Right lobe of liver (tissue), 4 donors: ENCODE measurements at regions not wholly inside any gene's neighbourhood (a gene's known extent, or its start where the extent isn't known, plus 50 kb on each side); places are given as distances from the start of the nearest gene placed in this dataset.

Source experiments
- POLR2A ChIP-seq: fragments of 450-650 bp; IDR thresholded peaks from one replicate; pipeline ENCODE4 v1.6.1; 2017; ENCODE audit warnings: antibody characterized with exemption, mild to moderate bottlenecking
- TF ChIP-seq, protein P1 (sequence below), 4 donors: fragments of 200-600 bp in 3 of 4; fragments of 450-650 bp in 1 of 4; IDR thresholded peaks; one replicate each; pipeline versions ENCODE4 v1.5.1 to v1.8.0; 2016 to 2022; ENCODE audit warnings: antibody characterized with exemption in 4 of 4, mild to moderate bottlenecking in 2 of 4
- donor health status: DM: no; HTN: no; CAD: no.
- donor health status: DM: no; HTN: no; CAD: no.
- donor health status: DM: no; HTN: yes; CAD: no.

DNA sequence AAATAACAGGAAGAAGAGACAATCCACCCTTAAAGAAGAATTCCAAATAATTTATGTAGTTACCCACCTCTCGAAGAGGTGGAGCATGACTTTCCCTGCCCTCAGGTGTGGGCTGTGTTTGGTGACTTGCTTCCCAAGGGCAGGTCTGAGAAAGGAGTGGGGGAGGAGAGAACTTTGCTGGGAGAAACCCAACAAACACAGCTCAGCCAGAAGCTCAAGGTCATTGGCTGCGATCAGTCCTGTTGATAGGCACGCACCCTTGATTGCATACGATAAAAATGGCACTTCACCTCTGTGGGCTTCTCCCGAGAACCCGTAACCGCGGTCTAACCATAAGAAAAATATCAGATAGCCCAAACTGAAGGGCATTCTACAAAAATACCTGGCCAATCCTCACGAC lies 157.5 kb upstream of the ID2 start:
- TF ChIP-seq, protein P1, sequence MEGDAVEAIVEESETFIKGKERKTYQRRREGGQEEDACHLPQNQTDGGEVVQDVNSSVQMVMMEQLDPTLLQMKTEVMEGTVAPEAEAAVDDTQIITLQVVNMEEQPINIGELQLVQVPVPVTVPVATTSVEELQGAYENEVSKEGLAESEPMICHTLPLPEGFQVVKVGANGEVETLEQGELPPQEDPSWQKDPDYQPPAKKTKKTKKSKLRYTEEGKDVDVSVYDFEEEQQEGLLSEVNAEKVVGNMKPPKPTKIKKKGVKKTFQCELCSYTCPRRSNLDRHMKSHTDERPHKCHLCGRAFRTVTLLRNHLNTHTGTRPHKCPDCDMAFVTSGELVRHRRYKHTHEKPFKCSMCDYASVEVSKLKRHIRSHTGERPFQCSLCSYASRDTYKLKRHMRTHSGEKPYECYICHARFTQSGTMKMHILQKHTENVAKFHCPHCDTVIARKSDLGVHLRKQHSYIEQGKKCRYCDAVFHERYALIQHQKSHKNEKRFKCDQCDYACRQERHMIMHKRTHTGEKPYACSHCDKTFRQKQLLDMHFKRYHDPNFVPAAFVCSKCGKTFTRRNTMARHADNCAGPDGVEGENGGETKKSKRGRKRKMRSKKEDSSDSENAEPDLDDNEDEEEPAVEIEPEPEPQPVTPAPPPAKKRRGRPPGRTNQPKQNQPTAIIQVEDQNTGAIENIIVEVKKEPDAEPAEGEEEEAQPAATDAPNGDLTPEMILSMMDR (IDR thresholded peaks at IDR 0.05) = no peak
- no peak for TF ChIP-seq POLR2A
